ENCODE measurements at regions not wholly inside any gene's neighbourhood (a gene's known extent, or its start where the extent isn't known, plus 50 kb on each side); places are given as distances from the start of the nearest gene placed in this dataset.

DNA sequence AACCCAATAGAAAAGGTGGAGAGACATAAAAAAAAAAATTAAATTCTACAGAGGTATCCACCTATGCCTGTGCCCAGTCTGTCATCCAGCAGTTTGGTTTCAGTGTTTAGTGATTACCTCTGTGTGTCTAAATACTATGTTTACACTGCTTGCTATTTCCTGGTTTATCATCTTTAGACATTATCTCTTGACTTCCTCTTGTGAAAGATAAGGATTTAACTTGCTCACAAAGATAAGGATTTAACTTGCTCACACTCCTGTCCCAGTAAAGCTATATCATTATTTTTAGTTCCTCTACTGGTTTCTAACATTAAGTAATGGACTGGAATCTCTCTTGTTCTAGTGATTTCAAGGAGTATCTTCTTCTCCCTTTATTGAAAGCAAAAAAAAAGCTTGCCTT is 53.9 kb upstream of the ZFR start:
- H3K4me1 Mint-ChIP-seq = peaks cover 33% of the 10 kb centered on the region
- peaks cover 14% of the 10 kb centered on the region for H3K4me1 ChIP-seq (ENCODE audit: control insufficient read depth, insufficient read depth, low read length)
- TF ChIP-seq CTCF (conservative IDR thresholded peaks at IDR 0.05) = no peak
- H3K9ac ChIP-seq (ENCODE audit: extremely low read depth, low read length, poor library complexity, severe bottlenecking) = no peak overlapping the region
- H3K27me3 ChIP-seq (ENCODE audit: control insufficient read depth, insufficient read depth, low read length, poor library complexity, severe bottlenecking) = peaks cover 81% of the 10 kb centered on the region
- H3K4me3 ChIP-seq (ENCODE audit: low read length) = no peak overlapping the region
- peaks cover 88% of the 10 kb centered on the region for H3K27me3 Mint-ChIP-seq (ENCODE audit: insufficient read depth)
- H3K36me3 ChIP-seq (ENCODE audit: control insufficient read depth, insufficient read depth, low read length) = no peaks in the 10 kb centered on the region
- no peaks in the 10 kb centered on the region for H3K36me3 Mint-ChIP-seq (ENCODE audit: low read depth)
- no peaks in the 10 kb centered on the region for H3K9me3 ChIP-seq (ENCODE audit: control insufficient read depth, low read length)
- no peak overlapping the region for H3K27ac ChIP-seq (ENCODE audit: low read depth, low read length)
- no peaks in the 10 kb centered on the region for H3K9me3 Mint-ChIP-seq
- DNase-seq = no peak
- H3K4me3 Mint-ChIP-seq = no peak overlapping the region
- no peak overlapping the region for H3K27ac Mint-ChIP-seq

DNA sequence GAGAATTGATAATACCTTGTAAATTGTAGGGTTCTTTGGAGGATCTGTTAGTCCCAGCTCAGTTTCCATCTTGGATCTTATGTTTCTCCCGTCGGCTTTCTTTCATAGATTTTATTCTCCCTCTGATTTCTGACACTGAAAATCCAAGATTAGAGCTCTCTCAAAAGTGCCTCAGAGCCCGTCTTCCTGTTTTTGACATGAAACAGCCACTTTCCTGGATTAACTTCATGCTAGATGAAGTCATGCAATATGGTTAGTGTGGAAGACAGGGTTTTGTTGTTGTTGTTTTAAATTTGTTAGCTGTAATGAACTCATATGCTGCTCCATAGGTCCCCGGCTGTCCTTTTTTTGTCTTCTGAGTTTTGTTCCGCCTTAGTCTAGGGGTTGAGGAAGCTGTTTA is 51.6 kb upstream of the ZFR start:
- Histone ChIP-seq H3K9ac (ENCODE audit: extremely low read depth, low read length, poor library complexity, severe bottlenecking) (no peak overlapping the region), H3K36me3 (ENCODE audit: control insufficient read depth, insufficient read depth, low read length) (no peaks in the 10 kb centered on the region), H3K27me3 (ENCODE audit: control insufficient read depth, insufficient read depth, low read length, poor library complexity, severe bottlenecking) (peaks cover 81% of the 10 kb centered on the region), H3K4me3 (ENCODE audit: low read length) (no peak overlapping the region), H3K9me3 (ENCODE audit: control insufficient read depth, low read length) (no peaks in the 10 kb centered on the region), H3K27ac (ENCODE audit: low read depth, low read length) (no peak overlapping the region), H3K4me1 (ENCODE audit: control insufficient read depth, insufficient read depth, low read length) (peaks cover 4% of the 10 kb centered on the region)
- no peak overlapping the region for H3K27ac Mint-ChIP-seq
- 94% methylated on average over 3 to 5 of the region's 5 CpGs for WGBS, 2 experiments (ENCODE audit: insufficient coverage in 1 of 2, insufficient read length in 1 of 2)
- peaks cover 22% of the 10 kb centered on the region for H3K4me1 Mint-ChIP-seq
- H3K36me3 Mint-ChIP-seq (ENCODE audit: low read depth) = no peaks in the 10 kb centered on the region
- no peak for TF ChIP-seq CTCF (conservative IDR thresholded peaks at IDR 0.05)
- no peak for DNase-seq
- H3K4me3 Mint-ChIP-seq = no peak overlapping the region
- no peaks in the 10 kb centered on the region for H3K9me3 Mint-ChIP-seq
- H3K27me3 Mint-ChIP-seq (ENCODE audit: insufficient read depth) = peaks cover 82% of the 10 kb centered on the region

- Histone ChIP-seq H3K9me3 (ENCODE audit: control insufficient read depth, low read length) (no peaks in the 10 kb centered on the region), H3K4me1 (ENCODE audit: control insufficient read depth, insufficient read depth, low read length) (peaks cover 4% of the 10 kb centered on the region), H3K9ac (ENCODE audit: extremely low read depth, low read length, poor library complexity, severe bottlenecking) (no peak overlapping the region), H3K27ac (ENCODE audit: low read depth, low read length) (no peak overlapping the region), H3K36me3 (ENCODE audit: control insufficient read depth, insufficient read depth, low read length) (no peaks in the 10 kb centered on the region), H3K4me3 (ENCODE audit: low read length) (no peak overlapping the region), H3K27me3 (ENCODE audit: control insufficient read depth, insufficient read depth, low read length, poor library complexity, severe bottlenecking) (peaks cover 68% of the 10 kb centered on the region)
- H3K9me3 Mint-ChIP-seq = no peaks in the 10 kb centered on the region
- DNase-seq = no peak
- H3K27ac Mint-ChIP-seq = no peak overlapping the region
- no peak for TF ChIP-seq CTCF (conservative IDR thresholded peaks at IDR 0.05)
- H3K27me3 Mint-ChIP-seq (ENCODE audit: insufficient read depth) = peaks cover 70% of the 10 kb centered on the region
- no peaks in the 10 kb centered on the region for H3K36me3 Mint-ChIP-seq (ENCODE audit: low read depth)
- 92 to 100% methylated on average over 2 to 6 of the region's 6 CpGs for WGBS, 2 experiments (ENCODE audit: insufficient coverage in 1 of 2, insufficient read length in 1 of 2)
- H3K4me3 Mint-ChIP-seq = no peak overlapping the region
- peaks cover 13% of the 10 kb centered on the region for H3K4me1 Mint-ChIP-seq
Measured at GRCh38 chr5:32494827-32495226, 50.3 kb upstream of the ZFR start.
